Endothelial cell of umbilical vein (primary cell): ENCODE measurements at regions not wholly inside any gene's neighbourhood (a gene's known extent, or its start where the extent isn't known, plus 50 kb on each side); places are given as distances from the start of the nearest gene placed in this dataset.

Experiments used
- BruUV-seq: library from RNA; stranded (reverse); fragments of 400-500 nt; replicated peaks from 2 replicates; lab custom pipeline; 2021; lab: Mats Ljungman, UMichigan
- CTCF ChIA-PET: fragments of 300-600, 350-600 bp; sonication (Branson Sonifier 250); formaldehyde crosslinking; loops from one replicate; lab custom pipeline; 2021; ENCODE audit warnings: antibody characterized with exemption, inconsistent platforms; lab: Charles Lee
- POLR2A ChIA-PET: fragments of 300-600, 350-600 bp; sonication (Branson Sonifier 250); formaldehyde crosslinking; loops from one replicate; lab custom pipeline; 2021; ENCODE audit warnings: antibody characterized with exemption, inconsistent platforms; lab: Charles Lee
- DNase-seq: peaks from one replicate; pipeline ENCODE4 v3.0.0-alpha.2; 2011; ENCODE audit warnings: low read depth, low spot score
- FAIRE-seq: peaks from 2 replicates; lab custom pipeline; 2011; peaks lifted over from hg19 to GRCh38; lab: Jason Lieb, UNC
- H2AFZ ChIP-seq: 2 replicates; pipeline ENCODE4 v1.6.0; 2012; ENCODE audit warnings: low read depth, low read length, control low read depth, inconsistent platforms
- H3K27ac ChIP-seq: 2 replicates; pipeline ENCODE4 v1.5.1; 2011; ENCODE audit warnings: low read depth, mild to moderate bottlenecking, control low read depth, low read length, moderate library complexity; ENCODE audit not compliant: insufficient read depth
- H3K27me3 ChIP-seq, 2 experiments: 2 replicates each; pipeline versions ENCODE4 v1.6.0 to v1.6.1; 2011; ENCODE audit warnings: low read length in 2 of 2, mixed read lengths in 1 of 2; ENCODE audit not compliant: control insufficient read depth in 2 of 2, insufficient read depth in 2 of 2
- H3K36me3 ChIP-seq, 2 experiments: 2 replicates in 1 of 2; 3 replicates in 1 of 2; pipeline ENCODE4 v1.5.1; 2011; ENCODE audit warnings: low read length in 2 of 2, mild to moderate bottlenecking in 1 of 2, moderate library complexity in 1 of 2; ENCODE audit not compliant: control insufficient read depth in 2 of 2, insufficient read depth in 2 of 2; ENCODE audit errors: extremely low read depth in 1 of 2
- H3K4me1 ChIP-seq: 3 replicates; pipeline ENCODE4 v1.5.1; 2011; ENCODE audit warnings: mild to moderate bottlenecking, low read length; ENCODE audit not compliant: control insufficient read depth, insufficient read depth; ENCODE audit errors: extremely low read depth
- H3K4me2 ChIP-seq: 2 replicates; pipeline ENCODE4 v1.6.1; 2011; ENCODE audit warnings: low read length, control low read depth, mixed read lengths; ENCODE audit not compliant: insufficient read depth
- H3K4me3 ChIP-seq, 3 experiments: fragments of 200-600 bp in 1 of 3; sonication (generic), shearing (Covaris generic) in 1 of 3; replicated peaks in 1 of 3; 2 replicates each; pipeline ENCODE4 v1.5.1; 2011 to 2016; ENCODE audit warnings: control low read depth in 3 of 3, low read length in 3 of 3, mild to moderate bottlenecking in 2 of 3, inconsistent platforms in 1 of 3, low read depth in 1 of 3, moderate library complexity in 1 of 3; ENCODE audit not compliant: insufficient read depth in 1 of 3
- H3K79me2 ChIP-seq: 2 replicates; pipeline ENCODE4 v1.6.0; 2012; ENCODE audit warnings: low read length, inconsistent platforms; ENCODE audit not compliant: control insufficient read depth, insufficient read depth
- H3K9ac ChIP-seq: replicated peaks from 2 replicates; pipeline ENCODE3; 2011; ENCODE audit warnings: low read length, control low read depth; ENCODE audit not compliant: insufficient read depth; ENCODE audit errors: extremely low read depth
- H3K9me1 ChIP-seq: replicated peaks from 3 replicates; pipeline ENCODE4 v1.6.0; 2011; ENCODE audit warnings: mild to moderate bottlenecking, low read length; ENCODE audit not compliant: control insufficient read depth, insufficient read depth; ENCODE audit errors: extremely low read depth
- H3K9me3 ChIP-seq: replicated peaks from 2 replicates; pipeline ENCODE4 v1.5.1; 2012; ENCODE audit warnings: low read length, inconsistent platforms; ENCODE audit not compliant: control insufficient read depth, insufficient read depth
- H4K20me1 ChIP-seq: replicated peaks from 2 replicates; pipeline ENCODE3; 2011; ENCODE audit warnings: mild to moderate bottlenecking, low read length; ENCODE audit not compliant: control insufficient read depth, insufficient read depth; ENCODE audit errors: extremely low read depth
- CTCF ChIP-seq, 2 donors: IDR thresholded peaks; 1 replicate in 1 of 2; 2 replicates in 1 of 2; pipeline ENCODE4 v1.5.1; 2011; ENCODE audit warnings: low read length in 2 of 2, mild to moderate bottlenecking in 2 of 2, moderate library complexity in 2 of 2, control low read depth in 1 of 2, inconsistent platforms in 1 of 2, low read depth in 1 of 2; ENCODE audit not compliant: insufficient read depth in 1 of 2; ENCODE audit errors: extremely low read depth in 1 of 2
- EZH2 ChIP-seq: IDR thresholded peaks from 2 replicates; pipeline ENCODE4 v1.6.1; 2012; ENCODE audit warnings: borderline replicate concordance, low read depth, mild to moderate bottlenecking, moderate library complexity, low read length, inconsistent platforms; ENCODE audit not compliant: severe bottlenecking
- FOS ChIP-seq: IDR thresholded peaks from 2 replicates; pipeline ENCODE4 v1.6.1; 2011; ENCODE audit warnings: mild to moderate bottlenecking, low read length, moderate library complexity, borderline replicate concordance; ENCODE audit not compliant: insufficient read depth
- GATA2 ChIP-seq: IDR thresholded peaks from 2 replicates; pipeline ENCODE4 v1.7.0; 2011; ENCODE audit warnings: low read depth, mild to moderate bottlenecking, moderate library complexity, mixed read lengths, low read length; ENCODE audit not compliant: insufficient read length, insufficient read depth
- JUN ChIP-seq: IDR thresholded peaks from 2 replicates; pipeline ENCODE4 v1.6.1; 2011; ENCODE audit warnings: borderline replicate concordance, low read depth; ENCODE audit not compliant: insufficient read length, insufficient read depth
- MAX ChIP-seq: IDR thresholded peaks from 2 replicates; pipeline ENCODE4 v1.6.1; 2011; ENCODE audit not compliant: insufficient read depth, insufficient read length
- MYC ChIP-seq: IDR thresholded peaks from one replicate; pipeline ENCODE4 v1.6.1; 2011; ENCODE audit warnings: mild to moderate bottlenecking, low read depth, low read length
- POLR2A ChIP-seq: IDR thresholded peaks from 2 replicates; pipeline ENCODE4 v1.6.1; 2012; ENCODE audit warnings: low read depth, mild to moderate bottlenecking, control low read depth, low read length
- POLR2AphosphoS5 ChIP-seq: IDR thresholded peaks from 2 replicates; pipeline ENCODE4 v1.6.1; 2012; ENCODE audit warnings: low read depth, mild to moderate bottlenecking, control low read depth, low read length, moderate library complexity; ENCODE audit not compliant: insufficient read depth
- dilution Hi-C: fragments of 300-500 bp; cut with MboI; formaldehyde crosslinking; loops from one replicate; pipeline ENCODE4 v1.15.0; 2019; ENCODE audit warnings: low sequenced_read_pairs; ENCODE audit not compliant: extremely low pct_ligation_motif_present
- intact Hi-C: fragments of 100-400 bp; cut with micrococcal nuclease; formaldehyde crosslinking; loops from one replicate; pipeline ENCODE4 v1.10.0; 2022

- Histone ChIP-seq H3K9ac (no peak overlapping the region), H4K20me1 (no peaks in the 10 kb centered on the region), H3K27ac (no peak overlapping the region), H3K4me1 (no peaks in the 10 kb centered on the region), H3K36me3 (no peaks in the 10 kb centered on the region), H2AFZ (no peak overlapping the region), H3K9me1 (no peaks in the 10 kb centered on the region), H3K4me3 (no peak overlapping the region), H3K4me2 (no peak overlapping the region), H3K9me3 (no peaks in the 10 kb centered on the region), H3K27me3 (no peaks in the 10 kb centered on the region), H3K79me2 (no peaks in the 10 kb centered on the region)
- CTCF ChIA-PET, result no interaction called here
- no TSS peak for BruUV-seq
- POLR2A ChIA-PET, result no interaction called here
- FAIRE-seq (no peak), DNase-seq (no peak)
- dilution Hi-C loops, result no loop called here
- intact Hi-C loops, result no loop called here
- no peak for TF ChIP-seq POLR2AphosphoS5
- TF ChIP-seq MYC, result no peak
- TF ChIP-seq EZH2, result no peak
- TF ChIP-seq GATA2, result no peak
- TF ChIP-seq CTCF (IDR thresholded peaks at IDR 0.05; ENCODE audit: extremely low read depth in 1 of 2, insufficient read depth in 1 of 2, low read depth in 1 of 2, low read length in 2 of 2), result no peak
- no peak for TF ChIP-seq POLR2A
- no peak for TF ChIP-seq FOS
- TF ChIP-seq MAX, result no peak
- TF ChIP-seq JUN, result no peak
Measured at GRCh38 chr5:120084543-120084870, 379.6 kb upstream of the PRR16 start.
